GM19023 (cell line): ENCODE measurements at regions not wholly inside any gene's neighbourhood (a gene's known extent, or its start where the extent isn't known, plus 50 kb on each side); places are given as distances from the start of the nearest gene placed in this dataset.

ENCODE experiments used
- ATAC-seq: cut with Tn5 transposase; IDR thresholded peaks from one replicate; pipeline ENCODE4 v1.9.1; 2021; ENCODE audit warnings: mild to moderate bottlenecking, moderate library complexity; ENCODE audit not compliant: unreplicated experiment

DNA sequence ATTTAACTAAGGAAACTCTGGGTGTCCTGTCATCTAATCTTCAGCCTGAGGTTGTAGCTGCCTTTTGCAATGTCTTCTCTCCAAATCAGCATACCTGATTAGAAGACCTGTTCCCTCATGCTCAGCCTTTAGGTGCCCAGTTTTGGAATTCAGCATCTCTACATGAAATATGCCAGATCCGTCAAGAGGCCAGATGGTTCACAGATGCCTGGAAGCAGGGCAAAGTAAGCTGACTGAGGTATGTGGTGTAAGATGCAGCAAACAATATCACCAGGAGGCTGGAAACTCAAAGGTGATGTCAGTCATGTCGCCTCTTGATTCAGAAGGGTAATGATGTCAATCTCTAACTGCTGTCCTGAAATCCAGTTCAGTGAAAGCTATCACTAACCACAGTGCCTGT lies 324.4 kb downstream of the PRELID2 start:
- ATAC-seq: no peak

DNA sequence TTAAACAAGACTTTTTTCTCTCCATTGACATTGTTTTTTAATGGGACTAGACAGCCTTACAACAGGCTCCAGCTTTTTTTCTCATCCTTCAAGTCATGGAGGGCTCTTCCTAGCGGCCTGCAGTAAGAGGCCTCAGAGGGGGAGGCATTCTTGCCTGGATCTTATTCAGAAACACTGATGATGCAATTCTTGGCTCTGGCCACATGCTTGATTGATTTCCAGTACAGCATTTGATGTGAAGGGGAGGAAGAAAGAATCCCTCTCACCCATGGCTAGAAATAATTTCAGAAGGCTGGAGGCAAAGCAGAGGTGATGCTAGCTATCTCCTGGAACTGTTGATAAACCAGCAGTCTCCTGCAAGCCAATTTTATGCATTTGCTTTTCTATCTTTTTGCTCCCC lies 324.8 kb downstream of the PRELID2 start:
- ATAC-seq: no peak

DNA sequence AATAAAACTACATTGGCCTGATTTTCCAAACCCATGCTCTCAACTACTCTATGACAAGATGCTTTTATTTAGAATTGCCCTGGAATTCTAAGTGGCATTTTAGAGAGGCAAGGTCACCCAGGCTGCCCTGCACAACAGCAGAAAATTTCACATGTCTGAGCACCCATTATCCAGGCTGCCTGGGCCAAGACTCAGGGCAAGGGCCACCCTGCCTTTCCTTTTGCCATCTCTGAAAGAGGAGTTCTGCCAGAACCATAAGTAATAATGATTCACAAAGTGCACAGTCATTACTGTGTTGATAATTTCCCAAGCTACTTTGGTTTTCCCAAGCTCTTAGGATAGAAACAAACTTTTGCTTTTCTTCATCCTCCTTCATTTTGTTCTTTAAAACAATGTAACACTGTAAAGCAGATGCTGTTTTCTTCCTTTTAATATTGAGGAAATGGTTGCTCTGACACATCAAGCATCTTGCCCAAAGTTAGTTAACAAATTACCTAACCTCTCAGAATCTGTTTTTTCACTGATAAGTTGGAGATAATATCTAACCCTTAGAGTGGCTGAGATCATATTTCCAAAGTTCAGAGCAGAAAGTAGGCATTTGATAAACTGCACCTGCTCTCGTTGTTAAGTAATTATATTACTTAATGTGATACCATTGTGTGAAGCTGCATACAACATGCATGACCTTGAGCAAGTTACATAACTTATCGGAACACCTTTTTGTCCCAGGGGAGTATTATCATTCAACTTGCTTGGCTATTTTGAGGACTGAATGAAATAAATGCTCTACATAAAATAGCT lies 325.6 kb downstream of the PRELID2 start:
- ATAC-seq: no peak

DNA sequence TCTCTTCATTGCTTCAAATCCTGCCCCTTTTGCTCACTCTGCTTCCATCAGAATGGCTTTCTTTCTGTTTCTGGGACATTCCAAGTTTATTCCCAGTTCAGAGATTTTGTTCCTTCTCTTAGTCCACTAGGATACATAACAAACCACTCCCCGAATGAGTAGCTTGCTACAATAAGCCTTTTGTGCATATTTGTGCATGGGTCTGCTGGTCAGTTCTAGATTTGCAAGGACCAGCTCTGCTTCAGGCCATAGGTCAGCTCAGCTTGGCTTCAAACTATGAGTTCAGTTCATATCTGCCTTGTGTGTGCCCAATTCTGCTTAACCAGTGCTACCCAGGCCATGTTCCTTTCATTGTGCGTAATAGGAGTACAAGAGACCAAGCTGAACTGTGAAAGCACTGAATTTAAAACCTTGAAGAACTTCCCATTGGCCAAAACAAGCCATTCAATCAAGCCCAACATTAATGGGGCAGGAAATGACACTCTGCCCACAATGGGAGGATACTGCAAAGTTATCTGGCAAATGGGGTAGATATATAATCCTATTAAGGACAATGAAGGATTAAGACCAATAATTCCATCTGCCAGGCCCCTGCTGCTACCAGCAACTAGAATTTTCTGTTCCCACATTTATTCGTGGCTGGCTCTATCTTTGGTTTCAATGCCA lies 328.8 kb downstream of the PRELID2 start:
- ATAC-seq: no peak

DNA sequence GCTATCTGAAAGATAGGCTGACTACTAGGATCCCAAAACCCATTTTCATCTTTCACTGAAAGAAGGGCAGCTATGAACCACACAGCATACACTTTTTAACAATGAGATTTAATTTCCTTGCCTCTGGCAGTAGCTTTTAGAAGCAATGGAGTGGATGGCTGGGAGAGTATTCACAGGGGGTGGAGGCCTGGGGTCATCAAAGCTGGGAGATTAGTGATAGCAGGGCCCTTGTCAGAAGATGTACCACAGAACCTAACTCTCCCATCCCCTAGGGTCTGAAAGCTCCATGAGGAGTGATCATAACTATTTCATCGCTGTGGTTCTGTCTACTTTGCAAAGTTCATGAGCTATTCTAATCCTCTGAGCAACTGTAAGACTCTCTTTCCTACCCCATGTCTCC lies 332.2 kb downstream of the PRELID2 start:
- ATAC-seq: no peak

DNA sequence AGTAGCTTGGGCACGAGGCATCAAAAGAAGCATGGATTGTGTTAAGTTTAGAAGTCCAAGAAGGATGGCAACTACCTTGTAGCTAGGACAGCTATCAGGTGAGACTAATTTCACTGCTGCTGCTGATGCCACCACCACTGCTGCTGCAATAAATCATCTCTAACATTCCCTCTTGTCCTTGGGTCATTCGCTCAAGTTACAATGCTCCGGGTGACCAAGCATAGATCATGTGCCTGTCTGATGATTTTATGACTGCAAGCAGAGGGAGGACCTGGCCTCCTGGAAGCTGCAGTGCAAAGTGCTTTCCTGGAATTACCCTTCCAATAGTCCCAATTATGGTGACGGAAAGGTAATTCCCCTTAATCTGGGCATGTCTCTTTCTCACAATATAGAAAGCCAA lies 334.4 kb downstream of the PRELID2 start:
- ATAC-seq: no peak

DNA sequence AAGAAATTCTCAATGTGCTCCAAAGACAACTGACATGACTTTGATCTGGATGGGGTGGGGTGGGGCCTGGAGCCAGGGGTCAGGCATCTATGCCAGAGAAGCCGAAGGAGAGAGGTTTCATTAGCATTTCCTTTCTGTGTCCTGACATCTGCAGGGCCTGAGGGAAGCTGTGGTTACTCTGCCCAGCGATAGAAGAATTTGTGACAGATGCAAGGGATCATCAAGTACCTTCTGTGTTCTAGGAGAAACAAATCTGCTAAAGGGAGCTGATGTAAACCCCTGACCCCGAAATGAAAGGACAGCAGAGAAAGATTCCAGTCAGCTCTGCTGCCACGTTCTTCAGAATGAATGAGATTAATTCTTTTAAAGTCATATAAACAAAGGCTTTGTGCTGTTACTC lies 335.7 kb downstream of the PRELID2 start:
- ATAC-seq: no peak

DNA sequence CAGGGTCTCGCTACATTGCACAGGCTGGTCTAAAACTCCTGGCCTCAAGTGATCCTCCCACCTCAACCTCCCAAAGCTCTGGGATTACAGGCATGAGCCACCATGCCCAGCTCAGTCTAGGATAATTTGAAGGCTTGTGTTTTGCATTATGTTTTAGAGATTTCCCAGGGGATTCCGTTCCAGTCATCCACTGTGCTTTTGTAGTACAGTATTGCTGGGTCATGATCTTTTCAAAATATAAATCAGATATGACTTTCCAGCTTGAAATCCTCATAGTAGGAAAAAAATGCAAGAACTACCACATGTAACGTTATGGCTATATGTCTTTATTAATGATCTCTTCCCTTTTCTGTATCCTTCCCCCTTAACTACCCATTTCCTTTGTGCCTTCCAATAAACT lies 338.1 kb downstream of the PRELID2 start:
- no peak for ATAC-seq

DNA sequence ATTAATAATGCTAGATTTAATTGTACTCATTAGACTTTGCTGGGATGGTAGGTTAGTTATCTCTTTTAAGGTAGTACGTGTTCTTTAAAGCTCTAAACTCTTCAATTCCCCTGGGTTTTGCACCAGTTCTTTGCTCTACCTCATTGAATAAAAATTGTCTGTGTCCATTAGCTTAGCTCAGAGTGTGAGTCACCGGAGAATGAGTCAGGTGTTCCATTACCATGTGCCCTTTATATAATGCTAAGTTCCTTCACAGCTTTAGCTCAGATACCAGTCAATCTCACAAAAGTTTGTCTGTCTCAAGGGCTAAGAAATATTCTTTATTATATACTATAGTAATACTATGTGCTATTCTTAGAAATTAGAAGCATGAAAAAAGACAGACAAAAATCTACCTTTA lies 339.4 kb downstream of the PRELID2 start:
- no peak for ATAC-seq

DNA sequence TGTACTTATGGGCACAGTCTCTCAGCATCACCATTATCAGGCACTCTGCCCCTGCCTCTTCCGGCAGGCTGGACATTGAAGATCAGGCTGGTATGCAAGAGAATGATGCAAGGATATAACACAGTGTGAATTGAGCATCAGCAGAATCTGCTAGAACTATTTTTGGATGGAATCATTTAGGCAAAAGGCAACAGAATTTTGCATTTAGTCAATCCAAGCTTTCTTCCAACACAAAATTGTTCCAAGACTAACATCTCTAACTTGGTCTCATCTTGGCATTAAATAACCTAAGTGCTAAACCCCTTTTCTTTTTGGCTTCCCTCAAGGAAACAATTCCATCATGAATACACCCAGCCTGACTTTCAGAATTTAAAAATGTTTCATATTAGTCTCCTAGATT lies 339.9 kb downstream of the PRELID2 start:
- no peak for ATAC-seq

DNA sequence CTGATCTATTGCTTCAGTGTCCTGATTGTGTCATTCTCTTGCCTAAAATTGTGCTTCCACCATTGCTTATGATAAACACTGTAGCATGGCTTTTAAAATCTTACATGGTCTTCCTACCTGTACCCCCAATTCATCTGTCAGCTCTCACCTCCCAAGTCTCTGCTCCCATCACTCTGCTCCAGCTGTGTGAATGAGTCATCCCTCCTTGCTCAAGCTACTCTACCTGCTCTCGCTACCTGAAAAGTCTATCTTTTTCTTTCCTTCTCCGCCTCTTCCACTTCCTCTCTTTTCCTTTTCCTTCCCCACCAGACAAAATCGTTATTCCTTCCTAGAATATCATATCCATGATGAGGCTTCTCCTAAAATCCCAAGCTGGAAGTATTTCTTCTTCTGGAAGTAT lies 341.7 kb downstream of the PRELID2 start:
- ATAC-seq: no peak

DNA sequence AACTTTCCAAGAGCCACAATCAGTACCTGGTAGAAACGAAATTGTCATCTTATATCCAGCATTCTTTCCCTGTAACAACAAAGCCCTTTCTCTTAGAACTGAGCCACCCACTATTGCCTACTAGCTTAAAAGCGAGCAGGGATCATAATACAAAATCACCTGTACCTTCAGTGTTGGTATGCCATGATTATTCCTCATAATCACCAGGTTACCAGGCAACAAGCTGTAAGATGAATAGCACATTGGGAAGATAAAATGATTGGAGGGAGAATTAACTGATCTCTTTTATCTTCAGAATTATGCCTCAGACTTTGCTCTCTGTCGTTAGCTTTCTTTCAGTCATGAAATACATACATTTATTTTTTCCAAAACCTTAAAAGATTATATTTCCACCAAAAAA lies 345.6 kb downstream of the PRELID2 start:
- no peak for ATAC-seq

DNA sequence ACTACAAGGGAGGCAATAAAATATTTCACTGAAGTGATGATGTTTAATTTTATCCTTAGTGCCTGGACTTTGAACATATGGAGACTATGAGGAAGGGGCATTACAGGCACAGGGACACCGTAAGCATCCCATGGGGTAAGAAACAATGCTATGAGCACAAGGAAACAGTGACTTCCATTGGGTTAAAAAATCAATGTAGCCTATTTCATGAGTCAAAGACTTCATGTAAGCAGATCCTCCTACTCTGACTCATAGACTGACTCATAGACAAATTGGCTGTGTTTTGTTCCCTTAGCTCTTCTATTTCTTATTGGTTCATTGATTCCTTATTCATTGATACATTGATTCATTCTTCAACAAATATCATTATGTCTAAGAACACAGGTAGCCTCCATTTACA lies 351.0 kb downstream of the PRELID2 start:
- ATAC-seq: no peak

DNA sequence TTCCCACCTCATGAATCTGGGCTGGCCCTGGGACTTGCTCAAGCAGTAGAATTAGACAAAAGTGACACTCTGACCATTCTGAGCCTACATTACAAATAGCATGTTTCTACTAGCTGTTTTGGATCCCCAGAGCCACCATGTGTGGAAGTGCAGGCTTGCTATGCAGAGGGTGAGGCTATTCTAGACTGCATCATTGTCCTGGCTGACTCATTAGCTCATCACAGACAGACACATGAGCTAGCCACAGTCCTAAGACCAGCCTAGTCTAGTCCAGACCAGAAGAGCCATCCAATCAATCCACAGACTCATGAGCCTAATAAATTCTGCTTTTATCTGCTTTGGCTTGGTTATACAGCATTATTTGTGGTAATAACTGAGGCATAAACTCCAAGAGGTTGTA lies 351.9 kb downstream of the PRELID2 start:
- no peak for ATAC-seq

DNA sequence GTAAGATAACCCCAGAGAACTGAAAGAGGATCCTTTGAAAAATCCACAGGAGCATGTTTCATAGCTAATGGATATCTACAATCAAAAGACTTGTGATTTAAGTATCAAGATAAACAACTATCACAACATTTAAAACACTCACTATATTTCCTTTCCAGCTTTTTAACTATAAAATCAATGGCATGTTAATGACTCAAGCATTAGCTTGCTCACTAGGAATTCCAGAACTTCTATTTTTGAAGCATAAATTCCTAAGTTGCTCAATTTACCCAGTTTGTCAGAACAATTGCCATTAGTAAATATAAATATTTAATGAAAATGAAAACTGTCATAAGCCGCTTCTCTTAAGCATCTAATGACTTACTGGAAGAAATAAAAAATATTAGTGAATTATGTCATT lies 355.3 kb downstream of the PRELID2 start:
- ATAC-seq: no peak

DNA sequence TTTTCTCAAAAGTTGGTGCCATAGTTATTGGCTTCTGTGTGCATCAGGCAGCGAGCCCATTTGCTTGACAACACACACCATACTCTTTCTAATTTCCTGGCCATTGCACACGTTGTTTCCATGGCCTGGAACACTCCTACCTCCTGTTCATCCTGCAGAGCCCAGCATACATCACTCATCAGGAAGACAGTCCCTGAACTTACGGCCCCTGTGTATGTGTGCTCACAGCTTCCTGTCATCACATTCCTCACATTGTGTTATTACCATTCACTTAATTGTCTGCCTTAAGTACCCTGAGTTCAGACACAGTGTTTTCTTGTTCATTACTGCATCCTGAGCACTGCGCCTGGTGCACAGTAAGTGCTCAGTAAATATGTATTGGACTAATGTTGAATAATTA lies 355.9 kb downstream of the PRELID2 start:
- no peak for ATAC-seq

DNA sequence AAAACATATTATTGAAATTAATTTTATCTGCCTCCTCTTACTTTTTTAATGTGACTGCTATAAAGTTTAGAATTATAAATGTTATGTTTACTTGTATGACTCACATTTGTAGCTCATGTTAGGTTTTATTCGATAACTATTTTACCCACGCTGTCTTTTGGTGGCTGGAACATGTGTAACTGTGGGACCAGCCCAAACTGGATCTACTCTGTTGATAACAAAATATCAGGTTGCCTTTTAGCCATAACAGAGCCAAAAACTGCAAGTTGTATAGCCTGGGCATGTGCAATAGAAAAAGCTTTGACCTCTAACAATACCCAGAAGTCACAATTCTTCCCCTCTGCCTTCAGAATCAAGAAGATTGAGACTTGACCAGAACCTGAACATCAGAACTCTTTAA lies 356.5 kb downstream of the PRELID2 start:
- ATAC-seq: no peak

DNA sequence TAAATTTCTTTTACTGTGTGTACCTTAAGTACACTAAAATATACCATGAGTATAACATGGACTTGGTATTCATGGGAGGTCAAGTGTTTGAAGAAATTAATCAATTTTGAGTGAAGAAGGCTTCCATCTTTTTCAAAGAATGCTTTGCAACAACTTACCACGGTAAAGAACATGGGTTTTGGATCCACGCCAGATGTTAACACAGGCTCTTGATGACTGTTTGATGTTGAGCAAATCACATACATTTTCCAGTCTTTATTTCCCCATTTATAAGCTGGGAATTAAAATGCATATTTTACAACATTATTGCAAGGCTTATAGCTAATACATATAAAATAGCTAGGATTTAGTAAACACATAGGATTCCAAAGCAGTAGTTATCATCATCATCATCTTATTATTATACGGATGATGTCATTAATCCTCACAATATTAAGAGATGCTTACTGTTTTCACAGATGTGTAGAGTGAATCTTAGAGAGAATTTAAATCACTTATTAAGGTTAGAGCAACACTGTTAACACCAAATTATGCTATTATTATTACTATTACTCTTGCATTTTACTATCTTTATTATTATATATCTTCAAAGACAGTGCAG lies 362.0 kb downstream of the PRELID2 start:
- no peak for ATAC-seq

DNA sequence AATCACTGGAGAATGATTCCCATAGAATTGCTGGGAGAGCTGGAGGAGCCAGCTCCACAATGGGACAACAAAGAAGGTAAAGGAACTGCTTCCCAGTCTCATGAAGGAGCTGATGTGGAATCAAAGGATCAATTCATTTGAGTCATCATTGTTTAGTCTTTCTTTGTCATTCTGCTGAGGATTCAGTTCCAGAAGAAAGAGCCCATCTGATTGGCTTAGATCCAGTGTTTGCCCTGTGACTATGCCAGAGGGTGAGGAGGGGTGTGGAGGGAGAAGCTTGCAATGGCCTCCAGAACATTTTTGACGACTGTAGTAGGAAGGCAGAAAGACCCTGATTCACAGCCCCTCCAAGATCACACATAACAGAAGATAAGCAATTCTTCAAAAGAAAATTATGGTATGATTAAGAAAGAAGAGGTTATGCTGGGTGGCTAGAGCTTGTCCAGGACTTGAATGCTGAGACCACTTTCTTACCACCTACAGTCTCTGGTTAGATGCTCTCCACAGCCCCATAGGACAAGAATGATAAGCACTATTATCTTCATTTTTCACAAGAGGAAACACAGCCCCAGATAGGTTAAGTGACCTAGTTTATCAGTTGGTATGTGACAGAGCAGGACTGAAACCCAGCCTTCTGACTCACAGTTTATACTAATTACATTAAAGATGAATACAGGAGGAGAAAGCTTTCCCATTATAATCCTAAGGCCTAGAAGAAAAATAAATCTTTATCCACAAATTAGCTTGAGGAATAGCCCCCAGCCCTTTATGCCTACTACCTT lies 363.1 kb downstream of the PRELID2 start:
- ATAC-seq: no peak

DNA sequence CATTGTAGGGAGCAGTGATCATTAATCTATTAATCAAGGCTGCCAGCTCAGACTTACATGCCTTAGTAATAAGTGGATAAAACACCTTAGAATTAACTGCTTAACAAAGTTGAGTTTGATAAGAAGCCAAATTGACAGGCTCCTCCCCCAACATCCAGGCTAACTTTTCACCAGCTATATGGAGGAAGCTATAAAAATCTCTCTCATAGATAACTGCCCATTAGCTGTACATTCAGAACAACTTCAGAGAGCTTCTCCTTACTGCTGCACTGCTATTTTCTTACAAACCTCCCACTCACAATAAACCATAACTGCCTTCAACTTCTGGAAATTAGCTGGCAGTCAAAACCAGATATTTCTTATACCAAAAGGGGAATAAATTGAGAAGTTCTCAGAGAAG lies 364.1 kb downstream of the PRELID2 start:
- ATAC-seq: no peak

DNA sequence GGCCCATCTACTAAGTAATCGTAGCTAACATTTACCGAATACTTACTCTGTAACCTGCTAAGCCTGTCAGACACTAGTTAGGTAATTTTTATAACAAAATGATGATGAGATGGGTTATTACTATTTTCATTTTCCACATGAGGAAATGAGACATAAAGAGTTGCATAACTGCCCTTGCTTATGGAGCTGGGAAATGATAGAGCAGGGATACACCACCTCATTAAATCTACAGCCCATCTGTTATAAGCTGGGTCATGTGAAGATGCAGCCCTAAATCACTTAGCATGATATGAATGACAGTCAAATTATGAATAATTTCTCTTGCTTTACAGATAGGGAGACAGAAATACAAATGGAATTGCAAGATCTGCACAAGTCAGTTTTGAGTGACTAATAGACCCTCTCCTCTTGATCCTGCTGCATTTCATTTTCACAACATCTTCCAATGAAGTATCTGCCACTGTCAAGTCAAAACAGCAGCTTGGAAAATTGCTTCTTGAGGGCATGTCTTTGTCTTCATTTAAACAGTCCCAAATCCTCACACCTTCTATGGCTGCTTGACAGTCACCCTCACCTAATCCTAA lies 364.7 kb downstream of the PRELID2 start:
- ATAC-seq: no peak
